HL-60 (cell line): ENCODE measurements at regions not wholly inside any gene's neighbourhood (a gene's known extent, or its start where the extent isn't known, plus 50 kb on each side); places are given as distances from the start of the nearest gene placed in this dataset.
"Not testable (repeated sequence)": the region's sequence is repeated elsewhere in the genome, so short reads cannot be mapped to it uniquely, and the experiment has no call there.

Experiments used
- DNase-seq, 2 experiments: peaks; one replicate each; pipeline ENCODE4 v3.0.0-alpha.2; 2010 to 2020; ENCODE audit warnings: low read depth in 1 of 2, low spot score in 1 of 2
- H3K27ac ChIP-seq: fragments of 250-450 bp; sonication (Bioruptor Pico); replicated peaks from 2 replicates; pipeline ENCODE4 v1.5.1; 2020; ENCODE audit warnings: mild to moderate bottlenecking, moderate library complexity
- H3K27me3 ChIP-seq: fragments of 250-450 bp; sonication (Bioruptor Pico); 2 replicates; pipeline ENCODE4 v1.5.1; 2021; ENCODE audit warnings: mild to moderate bottlenecking, moderate library complexity; ENCODE audit not compliant: insufficient read depth, poor library complexity, severe bottlenecking
- H3K4me3 ChIP-seq: replicated peaks from 2 replicates; pipeline ENCODE4 v1.5.1; 2011; ENCODE audit warnings: mild to moderate bottlenecking, control low read depth, low read length; ENCODE audit not compliant: insufficient read depth
- GABPA ChIP-seq: IDR thresholded peaks from 2 replicates; pipeline ENCODE4 v1.6.1; 2012; ENCODE audit warnings: low read depth
- POLR2AphosphoS5 ChIP-seq: IDR thresholded peaks from 2 replicates; pipeline ENCODE4 v1.6.1; 2012; ENCODE audit warnings: low read depth
- REST ChIP-seq: IDR thresholded peaks from 2 replicates; pipeline ENCODE4 v1.6.1; 2012; ENCODE audit warnings: low read depth; ENCODE audit not compliant: insufficient replicate concordance
- SPI1 ChIP-seq: IDR thresholded peaks from 2 replicates; pipeline ENCODE4 v1.6.1; 2012; ENCODE audit warnings: low read depth, mild to moderate bottlenecking, borderline replicate concordance
- TF ChIP-seq, protein P1 (sequence below): IDR thresholded peaks from one replicate; pipeline ENCODE4 v1.5.1; 2011; ENCODE audit warnings: low read length, control low read depth, inconsistent platforms; ENCODE audit not compliant: insufficient read depth

DNA sequence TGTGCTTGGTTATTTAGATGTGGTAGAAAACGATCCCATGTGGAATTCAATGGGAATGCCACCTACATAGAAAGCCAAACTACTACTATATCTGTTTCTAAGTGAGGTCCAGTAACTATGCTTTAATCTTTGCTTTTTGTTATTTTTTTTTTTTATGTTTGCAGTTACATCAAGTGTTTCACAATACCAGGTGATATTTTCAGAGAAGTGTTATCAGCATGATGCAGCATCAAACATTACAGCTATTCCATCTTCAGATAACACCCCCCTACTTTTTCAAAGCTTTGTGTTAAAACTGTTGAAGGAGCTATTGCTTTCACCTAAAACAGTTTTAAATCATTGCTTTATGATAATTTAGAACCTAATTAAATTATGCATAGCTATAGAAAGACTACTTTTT, 163.8 kb upstream of the SLC16A7 start:
- no peak overlapping the region for H3K27ac ChIP-seq
- no peaks in the 10 kb centered on the region for H3K27me3 ChIP-seq
- H3K4me3 ChIP-seq = no peak overlapping the region
- no peak for DNase-seq
- TF ChIP-seq, protein P1, sequence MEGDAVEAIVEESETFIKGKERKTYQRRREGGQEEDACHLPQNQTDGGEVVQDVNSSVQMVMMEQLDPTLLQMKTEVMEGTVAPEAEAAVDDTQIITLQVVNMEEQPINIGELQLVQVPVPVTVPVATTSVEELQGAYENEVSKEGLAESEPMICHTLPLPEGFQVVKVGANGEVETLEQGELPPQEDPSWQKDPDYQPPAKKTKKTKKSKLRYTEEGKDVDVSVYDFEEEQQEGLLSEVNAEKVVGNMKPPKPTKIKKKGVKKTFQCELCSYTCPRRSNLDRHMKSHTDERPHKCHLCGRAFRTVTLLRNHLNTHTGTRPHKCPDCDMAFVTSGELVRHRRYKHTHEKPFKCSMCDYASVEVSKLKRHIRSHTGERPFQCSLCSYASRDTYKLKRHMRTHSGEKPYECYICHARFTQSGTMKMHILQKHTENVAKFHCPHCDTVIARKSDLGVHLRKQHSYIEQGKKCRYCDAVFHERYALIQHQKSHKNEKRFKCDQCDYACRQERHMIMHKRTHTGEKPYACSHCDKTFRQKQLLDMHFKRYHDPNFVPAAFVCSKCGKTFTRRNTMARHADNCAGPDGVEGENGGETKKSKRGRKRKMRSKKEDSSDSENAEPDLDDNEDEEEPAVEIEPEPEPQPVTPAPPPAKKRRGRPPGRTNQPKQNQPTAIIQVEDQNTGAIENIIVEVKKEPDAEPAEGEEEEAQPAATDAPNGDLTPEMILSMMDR = no peak
- TF ChIP-seq GABPA = no peak
- no peak for TF ChIP-seq REST
- TF ChIP-seq SPI1 = no peak
- no peak for TF ChIP-seq POLR2AphosphoS5

DNA sequence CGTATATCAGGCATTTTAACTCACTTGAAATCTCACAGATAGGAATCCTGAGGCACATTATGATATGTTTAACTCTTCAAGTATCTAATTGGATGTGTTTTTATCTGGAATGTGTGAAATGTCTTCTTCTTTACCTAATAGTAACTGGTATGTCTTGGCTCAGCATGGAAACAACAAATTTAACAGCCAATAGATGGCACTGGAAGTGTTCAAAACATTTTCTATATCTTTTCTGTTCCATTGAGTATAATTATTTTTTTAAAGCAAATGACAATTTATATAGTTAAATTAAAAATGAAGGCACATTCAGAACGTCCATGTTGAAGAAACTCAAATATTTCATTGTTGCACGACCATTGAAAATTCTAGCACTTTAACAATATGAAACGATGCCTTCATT, 164.6 kb upstream of the SLC16A7 start:
- no peak for TF ChIP-seq REST
- no peak for TF ChIP-seq POLR2AphosphoS5
- no peak for TF ChIP-seq GABPA
- TF ChIP-seq SPI1 = no peak
- TF ChIP-seq, protein P1 = no peak
- no peak overlapping the region for H3K4me3 ChIP-seq
- no peak for DNase-seq
- H3K27ac ChIP-seq = no peak overlapping the region
- H3K27me3 ChIP-seq = no peaks in the 10 kb centered on the region

DNA sequence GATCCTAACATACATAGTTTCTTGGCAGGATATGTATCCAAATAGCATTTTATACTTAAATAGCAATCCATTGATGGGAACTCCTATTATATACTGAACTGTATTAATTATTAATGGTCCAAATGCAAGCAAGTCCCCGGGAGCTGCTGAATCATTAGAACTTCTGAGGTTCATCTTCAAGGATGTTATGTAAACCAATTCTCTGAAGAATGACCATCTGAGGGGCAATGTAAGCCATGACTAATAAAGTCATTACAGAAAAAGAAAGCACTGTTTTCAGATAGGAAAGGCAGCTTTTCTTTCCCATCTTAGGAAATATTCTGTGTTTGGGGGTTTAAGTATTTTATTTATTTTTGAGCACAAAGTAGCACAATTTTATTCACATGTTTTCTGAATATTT, 166.1 kb upstream of the SLC16A7 start:
- TF ChIP-seq GABPA (no peak), SPI1 (no peak), POLR2AphosphoS5 (no peak)
- TF ChIP-seq, protein P1 = no peak
- Histone ChIP-seq H3K4me3 (no peak overlapping the region), H3K27me3 (no peaks in the 10 kb centered on the region), H3K27ac (no peak overlapping the region)
- no peak for DNase-seq

GRCh38 chr12:59425798-59426197, 170.0 kb upstream of the SLC16A7 start:
- DNase-seq = no peak
- TF ChIP-seq REST = no peak
- no peak for TF ChIP-seq SPI1
- TF ChIP-seq, protein P1 = no peak
- TF ChIP-seq POLR2AphosphoS5 = no peak
- no peak for TF ChIP-seq GABPA

DNA sequence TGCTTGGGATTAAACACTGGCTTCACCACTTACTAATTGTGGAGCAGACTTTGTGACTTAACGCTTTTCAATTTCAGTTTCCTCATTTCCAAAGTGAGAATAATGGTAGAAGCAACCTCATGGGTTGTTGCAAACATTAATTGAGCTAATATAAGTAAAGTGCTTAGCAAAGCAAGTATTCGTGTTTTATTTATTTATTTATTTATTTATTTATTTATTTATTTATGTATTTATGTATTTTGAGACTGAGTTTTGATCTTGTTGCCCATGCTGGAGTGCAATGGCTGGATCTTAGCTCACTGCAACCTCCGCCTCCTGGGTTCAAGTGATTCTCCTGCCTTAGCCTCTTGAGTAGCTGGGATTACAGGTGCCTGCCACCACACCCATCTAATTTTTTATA, 171.2 kb upstream of the SLC16A7 start:
- DNase-seq, H3K4me3 ChIP-seq, H3K27me3 ChIP-seq, H3K27ac ChIP-seq: not testable (repeated sequence)

More at GRCh38 chr12:59425798-59426197, 170.0 kb upstream of the SLC16A7 start:
- no peak overlapping the region for H3K4me3 ChIP-seq
- H3K27ac ChIP-seq = no peak overlapping the region
- no peaks in the 10 kb centered on the region for H3K27me3 ChIP-seq
